Fibroblast of skin of back (primary cell): ENCODE measurements at regions not wholly inside any gene's neighbourhood (a gene's known extent, or its start where the extent isn't known, plus 50 kb on each side); places are given as distances from the start of the nearest gene placed in this dataset.
"Not testable (repeated sequence)": the region's sequence is repeated elsewhere in the genome, so short reads cannot be mapped to it uniquely, and the experiment has no call there.

Source experiments
- DNase-seq: peaks from one replicate; pipeline ENCODE4 v3.0.0-alpha.2; 2013

DNA sequence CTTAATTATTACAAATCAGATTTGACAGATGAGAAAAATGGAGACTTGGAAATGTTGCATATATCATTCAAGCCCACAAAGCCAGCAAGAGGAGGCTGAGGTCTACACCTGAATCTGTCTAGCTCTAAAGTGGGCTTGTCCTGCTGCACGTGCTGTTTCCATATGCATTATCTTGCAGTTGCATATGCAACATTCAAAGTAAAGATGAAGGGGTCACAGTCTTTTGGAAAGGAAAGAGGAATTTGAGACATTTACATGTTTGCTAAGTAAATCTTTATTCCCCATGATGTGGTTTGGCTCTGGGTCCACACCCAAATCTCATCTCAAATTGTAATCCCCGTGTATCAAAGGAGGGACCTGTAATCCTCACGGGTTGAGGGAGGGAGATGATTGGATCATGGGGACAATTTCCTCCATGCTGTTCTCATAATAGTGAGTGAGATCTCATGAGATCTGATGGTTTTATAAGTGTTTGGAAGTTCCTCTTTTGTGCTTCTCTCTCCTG is 98.3 kb downstream of the BACH1 start:
- no peak for DNase-seq

DNA sequence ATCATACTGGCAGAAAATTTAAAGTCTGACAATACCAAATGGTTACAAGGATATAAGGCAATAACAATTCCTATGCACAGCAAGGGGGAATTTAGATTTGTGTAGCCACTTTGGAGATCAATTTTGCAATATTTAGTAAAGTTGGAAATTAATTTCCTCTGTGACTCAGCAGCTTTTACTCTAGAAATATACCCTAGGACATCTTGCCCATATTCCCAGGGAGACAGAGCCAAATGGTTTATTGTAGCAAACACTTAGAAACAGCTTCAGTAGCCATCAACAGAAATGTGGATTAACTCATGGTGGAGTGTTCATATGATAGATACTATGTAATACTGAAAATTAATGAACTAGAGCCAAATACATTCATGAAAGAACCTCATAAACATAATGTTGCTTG is 104.6 kb downstream of the BACH1 start:
- DNase-seq: no peak

DNA sequence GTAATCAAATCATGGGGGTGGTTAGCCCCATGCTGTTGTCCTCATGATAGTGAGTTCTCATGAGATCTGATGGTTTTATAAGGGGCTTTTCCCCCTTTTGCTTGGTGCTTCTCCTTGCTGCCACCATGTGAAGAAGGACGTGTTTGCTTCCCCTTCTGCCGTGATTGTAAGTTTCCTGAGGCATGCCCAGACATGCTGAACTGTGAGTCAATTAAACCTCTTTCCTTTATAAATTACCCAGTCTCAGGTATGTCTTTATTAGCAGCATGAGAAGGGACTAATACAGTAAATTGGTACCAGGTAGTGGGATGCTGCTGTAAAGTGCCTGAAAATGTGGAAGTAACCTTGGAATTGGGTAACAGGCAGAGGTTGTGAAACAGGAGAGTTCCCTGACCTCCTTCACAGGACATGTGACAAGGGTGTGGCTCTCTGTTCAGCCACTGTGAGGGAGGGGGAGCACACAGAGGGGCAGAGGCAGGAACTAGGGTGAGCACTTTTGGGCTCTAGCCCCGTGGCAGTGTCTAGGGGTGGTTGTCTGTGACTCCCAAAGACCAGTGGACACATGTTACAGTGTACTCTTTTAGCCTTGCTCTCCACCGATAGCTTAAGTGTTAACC is 105.3 kb downstream of the BACH1 start:
- DNase-seq: no peak

GRCh38 chr21:29405503-29406122 is 106.9 kb downstream of the BACH1 start:
- no peak for DNase-seq

DNA sequence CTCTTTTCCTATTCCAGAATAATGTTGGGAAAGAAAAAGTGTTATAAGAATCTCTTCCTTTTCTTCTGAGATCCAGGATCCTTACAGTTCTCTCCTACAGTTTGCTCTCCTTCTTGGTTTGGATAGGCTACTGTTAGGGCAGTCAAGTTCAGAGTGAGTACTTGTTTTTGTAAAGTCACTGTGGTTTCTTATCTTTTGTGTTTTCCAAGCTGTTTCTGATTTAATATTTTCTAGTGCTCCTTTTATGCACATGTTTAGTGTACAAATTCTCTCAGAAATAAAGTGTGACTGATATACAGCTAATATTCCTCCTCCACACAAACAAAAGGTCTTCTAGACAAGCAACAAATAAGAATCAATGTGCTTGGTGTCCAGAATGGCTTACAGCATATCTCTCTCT is 107.7 kb downstream of the BACH1 start:
- no peak for DNase-seq

DNA sequence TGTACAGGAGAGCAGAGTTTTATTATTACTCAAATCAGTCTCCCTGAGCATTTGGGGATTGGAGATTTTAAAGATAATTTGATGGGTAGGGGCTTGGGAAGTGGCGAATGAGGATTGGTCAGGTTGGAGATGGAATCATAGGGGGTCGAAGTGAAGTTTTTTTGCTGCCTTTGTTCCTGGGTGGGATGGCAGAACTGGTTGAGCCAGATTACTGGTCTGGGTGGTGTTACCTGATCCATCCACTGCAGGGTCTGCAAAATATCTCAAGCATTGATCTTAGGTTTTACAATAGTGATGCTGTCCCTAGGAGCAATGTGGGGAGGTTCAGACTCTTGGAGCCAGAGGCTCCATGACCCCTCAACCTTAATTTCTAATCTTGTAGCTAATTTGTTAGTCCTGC is 108.8 kb downstream of the BACH1 start:
- no peak for DNase-seq

GRCh38 chr21:29413683-29414082 is 115.0 kb downstream of the BACH1 start:
- DNase-seq: no peak

- DNase-seq: peak; percentile 61
Observed at GRCh38 chr21:29416268-29416667, 117.5 kb downstream of the BACH1 start.

DNA sequence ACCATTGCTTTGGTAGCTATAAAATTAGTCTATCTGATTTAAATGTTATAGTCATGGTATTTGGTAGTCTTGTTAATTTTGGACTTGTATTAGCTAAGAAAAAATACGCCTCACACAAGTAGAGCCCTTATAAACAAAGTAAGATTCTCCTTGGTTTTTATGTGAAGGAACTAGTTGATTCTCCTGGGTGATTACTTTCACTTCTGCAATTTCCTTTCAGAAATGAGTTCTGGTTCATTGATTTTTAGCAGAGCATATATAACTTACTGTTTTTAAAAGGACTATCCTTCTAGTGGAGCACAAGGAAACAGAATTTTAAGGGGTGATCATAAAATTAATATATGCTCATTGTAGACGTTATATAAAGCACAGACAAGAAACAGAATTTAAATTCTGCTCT is 120.1 kb downstream of the BACH1 start:
- DNase-seq: no peak

DNA sequence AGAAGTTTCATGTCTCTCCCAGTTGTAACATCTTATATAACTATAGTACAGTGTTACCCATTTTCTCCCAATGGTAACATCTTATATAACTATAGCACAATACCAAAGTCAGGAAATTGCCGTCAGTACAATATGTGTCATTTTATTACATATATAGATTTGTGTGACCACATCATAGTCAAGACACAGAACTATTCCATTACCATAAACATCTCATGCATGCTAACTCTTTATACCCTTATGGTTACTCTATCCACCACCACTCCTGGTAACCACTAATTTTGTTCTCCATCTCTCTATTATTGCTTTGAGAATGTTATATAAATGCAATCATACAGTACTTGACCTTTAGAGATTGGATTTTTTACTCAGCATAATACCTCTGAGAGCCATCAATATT is 120.7 kb downstream of the BACH1 start:
- no peak for DNase-seq

DNA sequence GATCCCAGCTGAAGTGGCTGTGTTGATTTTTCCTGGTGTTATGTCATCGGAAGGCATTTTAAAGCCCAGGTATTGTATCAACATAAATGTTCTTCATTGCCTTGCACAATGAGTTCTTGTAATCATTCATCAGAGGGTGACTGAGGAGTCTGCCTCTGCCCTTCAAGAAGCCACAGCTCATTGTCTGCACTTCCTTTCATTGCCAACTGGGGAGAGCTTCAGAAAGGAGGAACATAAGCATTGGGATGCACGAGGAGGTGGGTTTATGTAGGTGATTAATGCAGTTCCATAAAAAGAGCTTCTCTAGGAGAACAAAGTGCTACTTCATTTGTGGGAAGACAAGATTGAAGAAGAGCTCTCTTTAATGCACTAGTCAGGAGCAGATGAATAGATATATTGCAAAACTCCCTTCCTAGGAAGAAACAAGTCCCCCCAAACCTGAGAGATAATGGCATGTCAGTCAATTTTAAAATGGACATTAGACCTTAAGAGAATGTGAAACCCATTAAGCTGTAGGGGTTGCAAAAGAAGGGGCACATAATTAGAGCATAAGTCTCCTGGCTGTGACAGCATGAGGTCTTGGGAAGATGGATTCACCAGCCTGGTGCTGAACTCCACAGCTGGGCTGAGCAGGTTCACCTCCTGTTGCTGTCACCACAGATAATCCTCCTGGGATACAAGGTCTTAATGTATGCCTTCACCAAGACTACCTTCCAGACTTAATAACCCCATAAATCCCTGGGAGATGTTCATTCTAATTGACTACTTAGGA is 124.6 kb downstream of the BACH1 start:
- no peak for DNase-seq

GRCh38 chr21:29424728-29425127 is 126.0 kb downstream of the BACH1 start:
- DNase-seq: no peak

GRCh38 chr21:29429218-29429617 is 130.5 kb downstream of the BACH1 start:
- DNase-seq: peak; percentile 42

DNA sequence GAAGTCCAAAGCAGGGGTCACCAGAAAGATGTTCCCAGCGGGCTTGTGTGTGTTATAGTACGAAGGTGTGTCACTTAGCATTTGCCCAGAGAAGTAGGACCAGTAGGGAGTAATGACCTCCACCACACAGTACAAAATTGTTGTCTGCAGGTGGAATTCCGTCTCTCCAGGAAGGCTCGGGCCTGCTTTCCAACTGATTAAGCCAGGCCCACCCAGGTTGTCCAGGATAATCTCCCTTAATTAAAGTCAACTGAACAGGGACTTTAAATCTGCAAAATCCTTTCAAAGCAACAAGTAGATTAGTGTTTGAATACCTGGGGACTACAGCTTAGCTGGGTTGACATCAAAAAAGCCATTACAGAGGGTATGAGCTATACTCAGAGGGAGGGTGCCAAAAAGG is 131.3 kb downstream of the BACH1 start:
- no peak for DNase-seq

GRCh38 chr21:29430576-29430975 is 131.9 kb downstream of the BACH1 start:
- no peak for DNase-seq

DNA sequence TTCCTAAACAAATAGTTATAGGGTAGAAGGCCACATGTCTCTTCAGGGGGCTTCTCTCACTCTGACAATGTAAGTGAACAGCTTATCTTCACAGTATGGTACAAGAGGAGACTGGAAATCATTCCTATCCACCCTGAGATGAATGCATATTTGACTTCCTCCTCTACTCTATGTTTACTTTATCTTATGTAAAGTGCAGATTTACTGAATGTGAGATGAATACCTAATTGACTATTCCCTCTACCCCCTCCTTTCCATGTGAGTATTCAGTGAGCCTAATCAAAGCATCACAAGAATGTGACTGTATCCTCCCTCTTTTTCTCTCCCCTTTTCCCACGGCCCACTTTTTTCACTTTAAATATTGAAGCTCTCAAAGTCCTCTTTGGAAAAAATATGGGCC is 132.5 kb downstream of the BACH1 start:
- DNase-seq: no peak

- DNase-seq: no peak
Observed at GRCh38 chr21:29431680-29432079, 133.0 kb downstream of the BACH1 start.

DNA sequence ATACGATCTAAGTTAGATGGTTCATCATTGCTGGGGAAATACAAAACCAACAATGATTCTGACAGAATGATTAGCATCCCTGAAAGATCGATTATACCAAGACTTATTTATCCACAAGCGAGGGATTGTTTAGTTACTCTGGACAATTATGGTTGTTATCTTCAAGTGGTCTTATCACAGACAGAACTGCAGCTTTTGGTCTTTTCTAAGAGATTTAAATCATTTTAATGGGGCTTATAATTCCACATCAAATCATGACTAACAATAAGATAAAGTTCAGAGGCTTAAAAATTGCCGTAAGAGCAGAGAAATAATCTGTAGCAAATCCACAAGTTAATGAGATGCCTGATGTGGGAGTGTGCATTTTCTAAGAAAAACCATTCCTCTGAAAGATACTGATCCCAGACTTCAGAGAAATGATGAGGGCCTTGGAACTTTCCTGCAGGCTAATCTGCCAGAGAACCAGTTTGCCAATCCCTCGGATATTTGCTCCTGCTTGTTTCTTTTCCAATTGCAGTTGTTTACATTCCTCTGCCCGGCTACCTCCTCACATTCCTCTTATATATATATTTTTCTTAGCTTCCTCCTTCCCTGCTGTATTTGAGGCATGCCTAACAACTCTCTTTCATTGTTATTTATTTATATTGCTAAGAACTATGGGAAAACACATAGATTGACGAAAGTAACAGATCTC is 134.8 kb downstream of the BACH1 start:
- peak; percentile 27 for DNase-seq

DNA sequence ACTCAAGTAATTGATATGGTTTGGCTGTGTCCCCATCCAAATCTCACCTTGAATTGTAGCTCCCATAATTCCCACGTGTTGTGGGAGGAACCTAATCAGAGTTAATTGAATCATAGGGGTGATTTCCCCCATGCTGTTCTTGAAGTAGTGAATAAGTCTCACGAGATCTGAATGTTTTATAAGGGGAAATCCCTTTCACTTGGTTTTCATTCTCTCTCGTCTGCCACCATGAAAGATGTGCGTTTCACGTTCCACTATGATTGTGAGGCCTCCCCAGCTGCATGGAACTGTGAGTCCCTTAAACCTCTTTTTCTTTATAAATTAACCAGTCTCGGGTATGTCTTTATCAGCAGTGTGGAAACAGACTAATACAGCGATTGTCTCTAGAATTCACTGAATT is 135.4 kb downstream of the BACH1 start:
- no peak for DNase-seq

DNA sequence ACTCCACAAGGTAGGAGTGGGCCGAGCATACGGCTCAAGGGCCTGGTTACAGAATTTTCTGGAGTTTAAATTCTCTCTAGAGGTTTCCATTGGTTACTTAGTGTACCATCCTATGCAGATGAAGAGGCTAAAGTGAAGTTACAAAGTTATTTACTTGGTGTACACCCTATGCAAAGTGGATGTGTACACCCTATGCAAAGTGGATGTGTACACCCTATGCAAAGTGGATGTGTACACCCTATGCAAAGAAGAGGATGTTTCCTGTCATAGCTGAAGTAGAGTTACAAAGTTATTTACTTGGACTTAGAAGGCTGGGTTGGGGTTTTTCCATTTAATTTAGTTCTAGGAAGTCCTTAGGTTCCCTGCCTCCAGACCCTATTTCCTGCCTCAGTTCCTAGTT is 136.3 kb downstream of the BACH1 start:
- DNase-seq: not testable (repeated sequence)

- no peak for DNase-seq
Observed at GRCh38 chr21:29436143-29436542, 137.4 kb downstream of the BACH1 start.

DNA sequence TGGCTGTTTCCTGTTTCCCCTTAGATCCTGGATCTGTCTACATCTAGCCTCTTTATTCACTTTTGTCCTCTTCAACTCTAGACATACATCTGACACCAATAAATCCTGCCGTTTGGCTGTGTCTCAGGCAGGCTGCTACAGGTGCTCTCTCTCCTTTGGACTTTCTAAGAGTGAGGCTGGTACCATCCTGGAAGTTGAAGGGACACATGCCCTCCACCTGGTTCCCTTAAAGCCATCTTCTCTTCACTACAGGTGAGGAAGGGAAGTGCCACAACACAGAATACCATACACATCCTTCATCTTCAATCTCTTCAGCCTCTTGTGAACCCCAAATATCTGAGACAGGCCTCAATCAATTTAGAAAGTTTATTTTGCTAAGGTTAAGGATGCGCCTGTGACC is 137.9 kb downstream of the BACH1 start:
- DNase-seq: no peak

DNA sequence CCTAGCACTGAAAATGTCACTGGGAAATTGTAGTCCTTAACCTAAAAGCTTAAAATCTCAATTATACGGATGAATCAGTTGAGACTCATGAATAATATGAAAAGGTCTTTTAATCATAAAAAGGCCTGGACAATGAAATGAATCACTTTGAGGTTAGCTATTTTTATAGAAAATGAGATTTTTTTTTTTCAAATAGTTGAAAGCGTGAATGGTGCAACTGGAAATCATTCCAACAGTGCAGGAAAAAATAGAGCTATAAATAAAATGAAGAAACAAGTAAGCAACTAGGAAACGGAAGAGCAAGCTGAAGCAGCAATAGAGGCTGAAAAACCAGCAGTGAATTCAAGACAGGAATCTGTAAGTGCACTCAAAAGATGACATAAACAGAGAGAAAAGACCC is 142.9 kb downstream of the BACH1 start:
- DNase-seq: no peak
